ENCODE measurements at regions not wholly inside any gene's neighbourhood (a gene's known extent, or its start where the extent isn't known, plus 50 kb on each side); places are given as distances from the start of the nearest gene placed in this dataset.

DNA sequence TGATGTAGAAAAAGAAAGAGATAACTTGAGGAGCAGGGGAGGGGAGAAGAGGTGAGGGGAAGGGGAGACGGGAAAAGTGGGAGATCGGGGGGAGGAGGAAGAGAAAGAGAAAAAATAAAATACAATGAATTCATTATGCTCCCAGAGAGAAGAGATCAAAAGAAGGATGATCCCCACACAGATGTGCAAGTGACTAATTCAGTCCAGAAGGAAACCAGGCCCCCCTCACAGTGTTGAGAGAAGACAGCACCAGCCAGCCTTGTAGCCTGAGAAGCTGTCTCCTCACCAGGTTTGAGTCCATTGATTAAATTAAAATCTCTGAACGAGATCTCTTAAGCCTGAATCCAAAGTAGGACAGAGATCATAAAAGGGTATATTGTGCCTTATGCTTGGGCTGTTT is 333.7 kb upstream of the NBEA start:
- no peaks in the 10 kb centered on the region for H4K20me1 ChIP-seq (ENCODE audit: control insufficient read depth, insufficient read depth, low read length, poor library complexity, severe bottlenecking)
- H3K9me3 ChIP-seq (ENCODE audit: control extremely low read depth in 1 of 3, control insufficient read depth in 2 of 3, insufficient read depth in 1 of 3, low read length in 2 of 3) = peaks cover 0 to 11% (median 0%) of the 10 kb centered on the region in 3 donors
- DNase-seq (no peak), ATAC-seq (ENCODE audit: low read depth) (no peak)
- no peaks in the 10 kb centered on the region for H3K79me2 ChIP-seq (ENCODE audit: control insufficient read depth, insufficient read depth, low read length)
- H2AFZ ChIP-seq (ENCODE audit: insufficient read depth, low read depth, low read length, poor library complexity, severe bottlenecking) = no peak overlapping the region
- H3K4me1 ChIP-seq (ENCODE audit: control insufficient read depth in 2 of 2, insufficient read depth in 2 of 2, low read length in 2 of 2) = no peaks in the 10 kb centered on the region
- Mint-ChIP-seq H3K4me3 (no peak overlapping the region), H3K27me3 (no peaks in the 10 kb centered on the region), H3K9me3 (ENCODE audit: insufficient read depth) (no peaks in the 10 kb centered on the region), H3K27ac (no peak overlapping the region), H3K4me1 (no peaks in the 10 kb centered on the region)
- ChIA-PET POLR2A (no interaction called here), CTCF (no interaction called here)
- TF ChIP-seq EZH2 (IDR thresholded peaks at IDR 0.05; ENCODE audit: borderline replicate concordance, insufficient read depth, low read depth, low read length, poor library complexity, severe bottlenecking) = no peak
- TF ChIP-seq, protein P1, sequence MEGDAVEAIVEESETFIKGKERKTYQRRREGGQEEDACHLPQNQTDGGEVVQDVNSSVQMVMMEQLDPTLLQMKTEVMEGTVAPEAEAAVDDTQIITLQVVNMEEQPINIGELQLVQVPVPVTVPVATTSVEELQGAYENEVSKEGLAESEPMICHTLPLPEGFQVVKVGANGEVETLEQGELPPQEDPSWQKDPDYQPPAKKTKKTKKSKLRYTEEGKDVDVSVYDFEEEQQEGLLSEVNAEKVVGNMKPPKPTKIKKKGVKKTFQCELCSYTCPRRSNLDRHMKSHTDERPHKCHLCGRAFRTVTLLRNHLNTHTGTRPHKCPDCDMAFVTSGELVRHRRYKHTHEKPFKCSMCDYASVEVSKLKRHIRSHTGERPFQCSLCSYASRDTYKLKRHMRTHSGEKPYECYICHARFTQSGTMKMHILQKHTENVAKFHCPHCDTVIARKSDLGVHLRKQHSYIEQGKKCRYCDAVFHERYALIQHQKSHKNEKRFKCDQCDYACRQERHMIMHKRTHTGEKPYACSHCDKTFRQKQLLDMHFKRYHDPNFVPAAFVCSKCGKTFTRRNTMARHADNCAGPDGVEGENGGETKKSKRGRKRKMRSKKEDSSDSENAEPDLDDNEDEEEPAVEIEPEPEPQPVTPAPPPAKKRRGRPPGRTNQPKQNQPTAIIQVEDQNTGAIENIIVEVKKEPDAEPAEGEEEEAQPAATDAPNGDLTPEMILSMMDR (IDR thresholded peaks at IDR 0.05) = no peak
- H3K27ac ChIP-seq (ENCODE audit: low read length in 2 of 2) = no peak overlapping the region
- no peaks in the 10 kb centered on the region for H3K27me3 ChIP-seq (replicated peaks in 1 of 4; ENCODE audit: control extremely low read depth in 1 of 4, control insufficient read depth in 3 of 4, insufficient read depth in 4 of 4, low read length in 3 of 4)
- WGBS (ENCODE audit: insufficient coverage) = 71% methylated on average over 1 of the region's 3 CpGs
- no peak overlapping the region for H3K9ac ChIP-seq (ENCODE audit: low read length)
- intact Hi-C loops (cut with micrococcal nuclease) = no loop called here
- H3K4me3 ChIP-seq (ENCODE audit: control extremely low read depth in 1 of 5, extremely low read depth in 1 of 5, insufficient read depth in 1 of 5, low read depth in 2 of 5, low read length in 4 of 5) = no peak overlapping the region
- no peaks in the 10 kb centered on the region for H3K36me3 ChIP-seq (replicated peaks in 1 of 2; ENCODE audit: control extremely low read depth in 1 of 2, control insufficient read depth in 1 of 2, extremely low read depth in 1 of 2, insufficient read depth in 2 of 2, low read length in 1 of 2)
- H3K4me2 ChIP-seq (replicated peaks; ENCODE audit: low read depth, low read length, poor library complexity, severe bottlenecking) = no peak overlapping the region

DNA sequence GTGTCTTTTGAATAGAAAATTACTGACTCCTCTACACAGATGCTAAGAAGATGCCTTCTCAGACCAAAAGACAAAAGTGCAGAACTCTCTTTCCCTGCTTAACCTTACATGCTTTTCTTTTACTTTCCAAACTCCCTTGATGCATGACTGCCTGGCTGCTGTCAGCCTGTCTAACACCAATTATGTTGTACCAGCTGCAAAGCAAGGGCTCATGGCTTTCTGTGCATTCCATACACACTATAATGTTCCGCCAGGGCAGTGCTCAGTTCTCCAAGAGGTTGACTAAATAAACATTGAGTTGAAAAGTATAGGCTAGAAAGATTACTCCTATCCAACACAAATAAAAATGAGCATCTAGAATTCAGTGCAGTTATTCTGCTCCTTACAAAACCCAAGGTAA is 330.4 kb upstream of the NBEA start:
- ChIA-PET CTCF (no interaction called here), POLR2A (no interaction called here)
- no peaks in the 10 kb centered on the region for H3K36me3 ChIP-seq (replicated peaks in 1 of 2; ENCODE audit: control extremely low read depth in 1 of 2, control insufficient read depth in 1 of 2, extremely low read depth in 1 of 2, insufficient read depth in 2 of 2, low read length in 1 of 2)
- Mint-ChIP-seq H3K4me3 (no peak overlapping the region), H3K9me3 (ENCODE audit: insufficient read depth) (peaks cover 4% of the 10 kb centered on the region), H3K27ac (no peak overlapping the region), H3K27me3 (no peaks in the 10 kb centered on the region), H3K4me1 (no peaks in the 10 kb centered on the region)
- peaks cover 0 to 7% (median 0%) of the 10 kb centered on the region in 3 donors for H3K9me3 ChIP-seq (ENCODE audit: control extremely low read depth in 1 of 3, control insufficient read depth in 2 of 3, insufficient read depth in 1 of 3, low read length in 2 of 3)
- ATAC-seq (ENCODE audit: low read depth) (no peak), DNase-seq (no peak)
- H3K27me3 ChIP-seq (replicated peaks in 1 of 4; ENCODE audit: control extremely low read depth in 1 of 4, control insufficient read depth in 3 of 4, insufficient read depth in 4 of 4, low read length in 3 of 4) = no peaks in the 10 kb centered on the region
- H3K27ac ChIP-seq (ENCODE audit: low read length in 2 of 2) = no peak overlapping the region
- intact Hi-C loops (cut with micrococcal nuclease) = no loop called here
- H3K4me1 ChIP-seq (ENCODE audit: control insufficient read depth in 2 of 2, insufficient read depth in 2 of 2, low read length in 2 of 2) = no peaks in the 10 kb centered on the region
- no peak overlapping the region for H3K9ac ChIP-seq (ENCODE audit: low read length)
- TF ChIP-seq EZH2 (IDR thresholded peaks at IDR 0.05; ENCODE audit: borderline replicate concordance, insufficient read depth, low read depth, low read length, poor library complexity, severe bottlenecking) = no peak
- TF ChIP-seq, protein P1 (IDR thresholded peaks at IDR 0.05) = no peak
- no peaks in the 10 kb centered on the region for H3K79me2 ChIP-seq (ENCODE audit: control insufficient read depth, insufficient read depth, low read length)
- no peak overlapping the region for H2AFZ ChIP-seq (ENCODE audit: insufficient read depth, low read depth, low read length, poor library complexity, severe bottlenecking)
- no peak overlapping the region for H3K4me2 ChIP-seq (replicated peaks; ENCODE audit: low read depth, low read length, poor library complexity, severe bottlenecking)
- H3K4me3 ChIP-seq (ENCODE audit: control extremely low read depth in 1 of 5, extremely low read depth in 1 of 5, insufficient read depth in 1 of 5, low read depth in 2 of 5, low read length in 4 of 5) = no peak overlapping the region
- no peaks in the 10 kb centered on the region for H4K20me1 ChIP-seq (ENCODE audit: control insufficient read depth, insufficient read depth, low read length, poor library complexity, severe bottlenecking)
- no CpG with 5 or more reads among the region's 1 CpG for WGBS (ENCODE audit: insufficient coverage)
